H1 (cell line): ENCODE measurements at regions not wholly inside any gene's neighbourhood (a gene's known extent, or its start where the extent isn't known, plus 50 kb on each side); places are given as distances from the start of the nearest gene placed in this dataset.

Experiments
- CTCF ChIA-PET: fragments of 300-600 bp; sonication (Branson Sonifier 250); formaldehyde crosslinking; loops from one replicate; lab custom pipeline; 2021; ENCODE audit not compliant: partially characterized antibody; lab: Charles Lee
- POLR2A ChIA-PET: fragments of 300-600 bp; sonication (Branson Sonifier 250); formaldehyde crosslinking; loops from one replicate; lab custom pipeline; 2021; ENCODE audit warnings: inconsistent platforms; ENCODE audit not compliant: partially characterized antibody; lab: Charles Lee
- DNase-seq, 2 experiments: peaks; one replicate each; pipeline versions ENCODE4 v3.0.0 to v3.0.0-alpha.2; 2010 to 2022; ENCODE audit warnings: low spot score in 2 of 2, low read depth in 1 of 2, mixed read lengths in 1 of 2
- FAIRE-seq: peaks from 2 replicates; lab custom pipeline; 2011; peaks lifted over from hg19 to GRCh38; lab: Jason Lieb, UNC
- H2AFZ ChIP-seq: 2 replicates; pipeline ENCODE4 v1.8.1; 2012; ENCODE audit warnings: low read length, inconsistent platforms
- H2AK5ac ChIP-seq: 2 replicates; pipeline ENCODE4 v1.6.1; 2013; ENCODE audit warnings: low read depth, low read length
- H2BK120ac ChIP-seq: replicated peaks from 2 replicates; pipeline ENCODE3; 2013; ENCODE audit warnings: low read depth, low read length, inconsistent platforms
- H2BK12ac ChIP-seq: 2 replicates; pipeline ENCODE4 v1.6.1; 2013; ENCODE audit warnings: low read depth, low read length
- H2BK15ac ChIP-seq: 2 replicates; pipeline ENCODE4 v1.6.1; 2013; ENCODE audit warnings: low read length
- H2BK20ac ChIP-seq: 2 replicates; pipeline ENCODE4 v1.6.1; 2013; ENCODE audit warnings: low read length
- H2BK5ac ChIP-seq: 2 replicates; pipeline ENCODE4 v1.6.1; 2013; ENCODE audit warnings: low read depth, low read length
- H3K14ac ChIP-seq: 2 replicates; pipeline ENCODE4 v1.6.1; 2013; ENCODE audit warnings: inconsistent platforms; ENCODE audit not compliant: insufficient read length
- H3K18ac ChIP-seq: 2 replicates; pipeline ENCODE4 v1.6.1; 2013; ENCODE audit warnings: low read length; ENCODE audit errors: extremely low read depth
- H3K23ac ChIP-seq: 2 replicates; pipeline ENCODE4 v1.6.1; 2013; ENCODE audit warnings: inconsistent platforms; ENCODE audit not compliant: insufficient read length
- H3K23me2 ChIP-seq: 2 replicates; pipeline ENCODE4 v1.6.1; 2013; ENCODE audit warnings: low read depth, low read length
- H3K27ac ChIP-seq: 2 replicates; pipeline ENCODE4 v1.6.1; 2011; ENCODE audit warnings: low read depth, low read length, inconsistent platforms
- H3K27me3 ChIP-seq, 4 experiments: replicated peaks in 1 of 4; 1 replicate in 1 of 4; 2 replicates in 3 of 4; pipeline versions ENCODE4 v1.6.1 to v1.8.1; 2011 to 2013; ENCODE audit warnings: low read length in 3 of 4, mild to moderate bottlenecking in 3 of 4, inconsistent platforms in 2 of 4, mixed read lengths in 2 of 4, moderate library complexity in 1 of 4; ENCODE audit not compliant: control insufficient read depth in 3 of 4, insufficient read depth in 3 of 4; ENCODE audit errors: extremely low read depth in 1 of 4
- H3K36me3 ChIP-seq, 4 experiments: 2 replicates each; pipeline versions ENCODE4 v1.6.1 to v1.8.1; 2011 to 2013; ENCODE audit warnings: mild to moderate bottlenecking in 4 of 4, low read length in 3 of 4, moderate library complexity in 2 of 4, control low read depth in 1 of 4, inconsistent platforms in 1 of 4; ENCODE audit not compliant: insufficient read depth in 4 of 4, control insufficient read depth in 2 of 4
- H3K4ac ChIP-seq: replicated peaks from 2 replicates; pipeline ENCODE3; 2013; ENCODE audit warnings: low read length, low read depth, mixed read lengths, inconsistent platforms; ENCODE audit not compliant: insufficient read length
- H3K4me1 ChIP-seq, 4 experiments: replicated peaks in 1 of 4; 1 replicate in 1 of 4; 2 replicates in 3 of 4; pipeline versions ENCODE4 v1.6.1 to v1.8.1; 2011 to 2013; ENCODE audit warnings: low read length in 3 of 4, inconsistent platforms in 2 of 4, mixed read lengths in 1 of 4; ENCODE audit not compliant: insufficient read depth in 4 of 4, control insufficient read depth in 3 of 4
- H3K4me2 ChIP-seq, 2 experiments: 2 replicates each; pipeline versions ENCODE4 v1.6.1 to v1.8.1; 2011 to 2013; ENCODE audit warnings: low read depth in 2 of 2, low read length in 2 of 2, control low read depth in 1 of 2, inconsistent platforms in 1 of 2, mild to moderate bottlenecking in 1 of 2; ENCODE audit not compliant: insufficient read depth in 1 of 2
- H3K4me3 ChIP-seq, 4 experiments: fragments of 200-600, 300-600 bp in 1 of 4; sonication (generic), shearing (Covaris generic), sonication (Bioruptor Twin) in 1 of 4; 2 replicates each; pipeline versions ENCODE4 v1.5.1 to v1.8.1; 2011 to 2016; ENCODE audit warnings: low read length in 4 of 4, low read depth in 3 of 4, control low read depth in 2 of 4, inconsistent platforms in 2 of 4, mild to moderate bottlenecking in 2 of 4, mixed read lengths in 1 of 4, moderate library complexity in 1 of 4; ENCODE audit not compliant: insufficient read depth in 2 of 4; ENCODE audit errors: extremely low read depth in 1 of 4
- H3K56ac ChIP-seq: replicated peaks from 2 replicates; pipeline ENCODE3; 2013; ENCODE audit warnings: low read depth, mild to moderate bottlenecking, mixed read lengths, low read length, inconsistent platforms; ENCODE audit not compliant: insufficient read length
- H3K79me1 ChIP-seq: 2 replicates; pipeline ENCODE4 v1.6.1; 2013; ENCODE audit warnings: low read depth, low read length, control low read depth
- H3K79me2 ChIP-seq, 2 experiments: 2 replicates each; pipeline versions ENCODE4 v1.6.1 to v1.8.1; 2012 to 2013; ENCODE audit warnings: low read length in 2 of 2, mild to moderate bottlenecking in 2 of 2, inconsistent platforms in 1 of 2; ENCODE audit not compliant: insufficient read depth in 2 of 2, control insufficient read depth in 1 of 2
- H3K9ac ChIP-seq, 4 experiments: replicated peaks in 1 of 4; 1 replicate in 1 of 4; 2 replicates in 3 of 4; pipeline versions ENCODE4 v1.6.1 to v1.8.1; 2011 to 2013; ENCODE audit warnings: low read depth in 3 of 4, low read length in 3 of 4, control low read depth in 2 of 4, mild to moderate bottlenecking in 2 of 4, moderate library complexity in 2 of 4, inconsistent platforms in 1 of 4; ENCODE audit errors: extremely low read depth in 1 of 4
- H3K9me3 ChIP-seq, 2 experiments: 2 replicates each; pipeline versions ENCODE4 v1.6.1 to v1.8.1; 2012 to 2013; ENCODE audit warnings: mild to moderate bottlenecking in 2 of 2, moderate library complexity in 2 of 2, control low read depth in 1 of 2, inconsistent platforms in 1 of 2, low read depth in 1 of 2, low read length in 1 of 2, mixed read lengths in 1 of 2; ENCODE audit not compliant: insufficient read depth in 2 of 2
- H4K20me1 ChIP-seq, 2 experiments: replicated peaks in 1 of 2; 2 replicates each; pipeline versions ENCODE3 to v1.8.1; 2011 to 2013; ENCODE audit warnings: inconsistent platforms in 2 of 2, low read length in 2 of 2, mild to moderate bottlenecking in 1 of 2; ENCODE audit not compliant: insufficient read depth in 2 of 2, control insufficient read depth in 1 of 2
- H4K5ac ChIP-seq: 2 replicates; pipeline ENCODE4 v1.6.1; 2013; ENCODE audit warnings: low read length, low read depth, mixed read lengths, inconsistent platforms; ENCODE audit not compliant: insufficient read length
- H4K8ac ChIP-seq: 2 replicates; pipeline ENCODE4 v1.8.0; 2013; ENCODE audit warnings: mild to moderate bottlenecking, moderate library complexity, low read length, inconsistent platforms; ENCODE audit not compliant: insufficient read depth; ENCODE audit errors: extremely low read depth
- H4K91ac ChIP-seq: replicated peaks from 2 replicates; pipeline ENCODE3; 2013; ENCODE audit warnings: low read length, mixed read lengths, inconsistent platforms; ENCODE audit not compliant: insufficient read length
- CBX8 ChIP-seq: fragments of 300-800, 300-1000 bp; sonication (generic); IDR thresholded peaks from 2 replicates; pipeline ENCODE4 v1.7.1; 2016; ENCODE audit warnings: low read depth, low read length, borderline replicate concordance
- KDM4A ChIP-seq: IDR thresholded peaks from one replicate; pipeline ENCODE4 v1.7.1; 2012; ENCODE audit warnings: low read depth, mild to moderate bottlenecking, moderate library complexity, low read length, inconsistent platforms; ENCODE audit not compliant: severe bottlenecking
- SIRT6 ChIP-seq: IDR thresholded peaks from one replicate; pipeline ENCODE4 v1.7.1; 2012; ENCODE audit warnings: low read length, inconsistent platforms
- SUZ12 ChIP-seq: fragments of 200-600 bp; sonication (generic); IDR thresholded peaks from 2 replicates; pipeline ENCODE4 v1.6.1; 2012; ENCODE audit warnings: mild to moderate bottlenecking, inconsistent platforms, low read length, moderate library complexity, mixed read lengths
- WGBS, 2 experiments: shearing (Covaris generic) in 1 of 2; methylation state at CpG; one replicate each; pipeline versions ENCODE4 v1.1.6 to v1.1.7; 2013 to 2015; ENCODE audit warnings: low lambda C conversion rate in 2 of 2, mixed read lengths in 2 of 2, inconsistent platforms in 1 of 2, low coverage in 1 of 2, missing lambda C conversion rate in 1 of 2; ENCODE audit not compliant: insufficient replicate concordance in 2 of 2, insufficient coverage in 1 of 2, insufficient read length in 1 of 2; ENCODE audit errors: extremely low coverage in 1 of 2, missing lambda C conversion rate in 1 of 2; 5-methylcytosine and 5-hydroxymethylcytosine counted together
- TF ChIP-seq, protein P1 (sequence below), 3 experiments: IDR thresholded peaks; 1 replicate in 2 of 3; 2 replicates in 1 of 3; pipeline versions ENCODE4 v1.5.1 to v1.6.1; 2011; ENCODE audit warnings: low read length in 3 of 3, mild to moderate bottlenecking in 3 of 3, inconsistent platforms in 2 of 3, low read depth in 1 of 3, moderate library complexity in 1 of 3; ENCODE audit not compliant: insufficient read depth in 1 of 3; ENCODE audit errors: control extremely low read depth in 1 of 3

DNA sequence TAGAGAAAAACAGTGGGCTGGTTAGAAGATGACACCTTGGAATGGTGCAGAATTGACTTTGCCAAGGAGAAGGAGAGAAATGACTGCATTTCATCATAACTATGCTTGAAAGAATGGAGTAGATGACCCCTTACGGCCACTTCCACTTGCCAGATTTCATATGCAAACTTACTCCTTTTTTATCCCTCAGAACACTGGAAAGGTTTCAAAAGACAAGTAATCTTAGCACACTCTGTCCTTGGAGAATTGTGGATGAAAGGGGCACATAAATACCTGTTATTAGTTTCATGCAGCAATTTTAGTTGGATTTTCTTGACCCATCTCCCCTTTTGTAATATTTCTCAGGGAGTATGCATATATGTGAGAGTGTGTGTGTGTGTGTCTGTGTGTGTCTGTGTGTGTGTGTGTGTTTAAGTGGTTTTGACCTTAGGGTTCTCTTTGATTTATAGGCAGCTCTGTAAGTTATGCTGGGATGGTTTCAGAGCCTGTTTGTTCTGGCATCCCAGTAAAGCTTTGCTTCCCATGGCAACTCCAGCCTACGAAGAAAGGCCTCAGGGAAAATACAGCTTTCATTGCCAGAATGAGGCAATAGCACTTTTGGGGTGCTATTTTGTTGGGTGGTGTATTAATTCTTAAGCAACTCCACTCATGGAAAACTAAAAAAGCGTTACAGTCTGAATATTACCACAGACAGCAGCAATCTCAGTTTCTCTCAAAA lies 122.2 kb upstream of the TP63 start:
- Histone ChIP-seq H3K18ac (no peak overlapping the region), H2AFZ (no peak overlapping the region), H3K14ac (no peak overlapping the region), H4K91ac (no peak overlapping the region), H3K9ac (no peak overlapping the region), H3K27me3 (peaks cover 0 to 1% (median 0%) of the 10 kb centered on the region in 4 experiments; a peak in 1 of 7 replicates), H4K5ac (no peak overlapping the region), H2BK12ac (no peak overlapping the region), H3K4ac (no peak overlapping the region), H3K4me1 (no peaks in the 10 kb centered on the region), H3K9me3 (no peaks in the 10 kb centered on the region), H2BK120ac (no peak overlapping the region), H2AK5ac (no peak overlapping the region), H3K56ac (no peak overlapping the region), H2BK15ac (no peak overlapping the region), H2BK5ac (no peak overlapping the region), H3K23me2 (no peaks in the 10 kb centered on the region), H2BK20ac (no peak overlapping the region), H3K4me3 (no peak overlapping the region), H4K8ac (no peak overlapping the region), H3K79me1 (no peaks in the 10 kb centered on the region), H3K4me2 (no peak overlapping the region), H3K27ac (no peak overlapping the region), H4K20me1 (no peaks in the 10 kb centered on the region), H3K79me2 (no peaks in the 10 kb centered on the region), H3K36me3 (no peaks in the 10 kb centered on the region), H3K23ac (no peak overlapping the region)
- DNase-seq (no peak), FAIRE-seq (no peak)
- ChIA-PET POLR2A (no interaction called here), CTCF (interaction anchor here (0.7 to 1.3 kb wide), 3 partner anchors 8 to 121 kb away, joined by 3 read pairs; no protein-coding TSS in a partner anchor)
- TF ChIP-seq KDM4A (no peak), CBX8 (no peak), SUZ12 (no peak), SIRT6 (no peak)
- TF ChIP-seq, protein P1, sequence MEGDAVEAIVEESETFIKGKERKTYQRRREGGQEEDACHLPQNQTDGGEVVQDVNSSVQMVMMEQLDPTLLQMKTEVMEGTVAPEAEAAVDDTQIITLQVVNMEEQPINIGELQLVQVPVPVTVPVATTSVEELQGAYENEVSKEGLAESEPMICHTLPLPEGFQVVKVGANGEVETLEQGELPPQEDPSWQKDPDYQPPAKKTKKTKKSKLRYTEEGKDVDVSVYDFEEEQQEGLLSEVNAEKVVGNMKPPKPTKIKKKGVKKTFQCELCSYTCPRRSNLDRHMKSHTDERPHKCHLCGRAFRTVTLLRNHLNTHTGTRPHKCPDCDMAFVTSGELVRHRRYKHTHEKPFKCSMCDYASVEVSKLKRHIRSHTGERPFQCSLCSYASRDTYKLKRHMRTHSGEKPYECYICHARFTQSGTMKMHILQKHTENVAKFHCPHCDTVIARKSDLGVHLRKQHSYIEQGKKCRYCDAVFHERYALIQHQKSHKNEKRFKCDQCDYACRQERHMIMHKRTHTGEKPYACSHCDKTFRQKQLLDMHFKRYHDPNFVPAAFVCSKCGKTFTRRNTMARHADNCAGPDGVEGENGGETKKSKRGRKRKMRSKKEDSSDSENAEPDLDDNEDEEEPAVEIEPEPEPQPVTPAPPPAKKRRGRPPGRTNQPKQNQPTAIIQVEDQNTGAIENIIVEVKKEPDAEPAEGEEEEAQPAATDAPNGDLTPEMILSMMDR (IDR thresholded peaks at IDR 0.05; ENCODE audit: control extremely low read depth in 1 of 3, insufficient read depth in 1 of 3, low read depth in 1 of 3, low read length in 3 of 3): no peak
- 95% methylated on average over 3 of the region's 3 CpGs; no CpG with 5 or more reads in 1 of the 2 experiments for WGBS, 2 experiments
